ENCODE measurements at regions not wholly inside any gene's neighbourhood (a gene's known extent, or its start where the extent isn't known, plus 50 kb on each side); places are given as distances from the start of the nearest gene placed in this dataset.
"Not testable (repeated sequence)": the region's sequence is repeated elsewhere in the genome, so short reads cannot be mapped to it uniquely, and the experiment has no call there.

- H3K9me3 ChIP-seq (ENCODE audit: low read length) = no peaks in the 10 kb centered on the region
- CTCF ChIA-PET (ENCODE audit: unreplicated experiment) = no interaction called here
- H4K20me1 ChIP-seq (ENCODE audit: insufficient read depth, low read length) = no peaks in the 10 kb centered on the region
- H3K9me2 ChIP-seq (ENCODE audit: insufficient read depth, low read length) = no peaks in the 10 kb centered on the region
- H3K79me2 ChIP-seq (ENCODE audit: insufficient read depth, low read depth, low read length) = no peaks in the 10 kb centered on the region
- no TSS peak for BruUV-seq (replicated peaks)
- intact Hi-C loops (cut with micrococcal nuclease; ENCODE audit: unreplicated experiment) = no loop called here
- DNase-seq (ENCODE audit: low spot score) = no peak
- POLR2A ChIA-PET = interaction anchor here (0.6 kb wide), 1 partner anchor 24 kb away, joined by 3 read pairs; no protein-coding TSS in a partner anchor
- no peaks in the 10 kb centered on the region for H3K4me1 ChIP-seq (ENCODE audit: insufficient read depth, low read length, poor library complexity, severe bottlenecking)
- no peak overlapping the region for H3K27ac ChIP-seq (ENCODE audit: low read depth, low read length, poor library complexity, severe bottlenecking)
- no peak overlapping the region for H2AFZ ChIP-seq (ENCODE audit: low read length)
- no peak overlapping the region for H3K4me3 ChIP-seq (ENCODE audit: low read depth, low read length, poor library complexity, severe bottlenecking)
- TF ChIP-seq CTCF (conservative IDR thresholded peaks at IDR 0.05; ENCODE audit: low read length) = no peak
- TF ChIP-seq EZH2phosphoT487 (IDR thresholded peaks at IDR 0.05; ENCODE audit: borderline replicate concordance, low read depth, low read length) = no peak
- H3K36me3 ChIP-seq (ENCODE audit: insufficient read depth, low read length) = no peaks in the 10 kb centered on the region
- H3K4me2 ChIP-seq (ENCODE audit: low read length) = no peak overlapping the region
Observed at GRCh38 chr4:34486461-34487363, 1757.6 kb downstream of the ARAP2 start.

GRCh38 chr4:34492414-34492813 lies 1751.9 kb downstream of the ARAP2 start:
- no peak for DNase-seq (ENCODE audit: low spot score)
- Histone ChIP-seq H3K9me2 (ENCODE audit: insufficient read depth, low read length) (no peaks in the 10 kb centered on the region), H3K4me1 (ENCODE audit: insufficient read depth, low read length, poor library complexity, severe bottlenecking) (no peaks in the 10 kb centered on the region), H3K79me2 (ENCODE audit: insufficient read depth, low read depth, low read length) (no peaks in the 10 kb centered on the region), H3K4me3 (ENCODE audit: low read depth, low read length, poor library complexity, severe bottlenecking) (no peak overlapping the region), H3K4me2 (ENCODE audit: low read length) (no peak overlapping the region), H3K9me3 (ENCODE audit: low read length) (no peaks in the 10 kb centered on the region), H2AFZ (ENCODE audit: low read length) (no peak overlapping the region), H3K36me3 (ENCODE audit: insufficient read depth, low read length) (no peaks in the 10 kb centered on the region), H4K20me1 (ENCODE audit: insufficient read depth, low read length) (no peaks in the 10 kb centered on the region), H3K27ac (ENCODE audit: low read depth, low read length, poor library complexity, severe bottlenecking) (no peak overlapping the region)
- intact Hi-C loops (cut with micrococcal nuclease; ENCODE audit: unreplicated experiment) = no loop called here
- no peak for TF ChIP-seq CTCF (conservative IDR thresholded peaks at IDR 0.05; ENCODE audit: low read length)
- TF ChIP-seq EZH2phosphoT487 (IDR thresholded peaks at IDR 0.05; ENCODE audit: borderline replicate concordance, low read depth, low read length) = no peak
- no TSS peak for BruUV-seq (replicated peaks)
- ChIA-PET CTCF (ENCODE audit: unreplicated experiment) (no interaction called here), POLR2A (no interaction called here)

- Histone ChIP-seq H3K4me1 (ENCODE audit: insufficient read depth, low read length, poor library complexity, severe bottlenecking) (no peaks in the 10 kb centered on the region), H4K20me1 (ENCODE audit: insufficient read depth, low read length) (no peaks in the 10 kb centered on the region), H3K27ac (ENCODE audit: low read depth, low read length, poor library complexity, severe bottlenecking) (no peak overlapping the region), H2AFZ (ENCODE audit: low read length) (no peak overlapping the region), H3K9me2 (ENCODE audit: insufficient read depth, low read length) (no peaks in the 10 kb centered on the region), H3K9me3 (ENCODE audit: low read length) (no peaks in the 10 kb centered on the region), H3K4me3 (ENCODE audit: low read depth, low read length, poor library complexity, severe bottlenecking) (no peak overlapping the region), H3K4me2 (ENCODE audit: low read length) (no peak overlapping the region), H3K79me2 (ENCODE audit: insufficient read depth, low read depth, low read length) (no peaks in the 10 kb centered on the region), H3K36me3 (ENCODE audit: insufficient read depth, low read length) (no peaks in the 10 kb centered on the region)
- POLR2A ChIA-PET = no interaction called here
- no peak for DNase-seq (ENCODE audit: low spot score)
- CTCF ChIA-PET (ENCODE audit: unreplicated experiment) = no interaction called here
- intact Hi-C loops (cut with micrococcal nuclease; ENCODE audit: unreplicated experiment) = no loop called here
- no TSS peak for BruUV-seq (replicated peaks)
- TF ChIP-seq EZH2phosphoT487 (IDR thresholded peaks at IDR 0.05; ENCODE audit: borderline replicate concordance, low read depth, low read length) = no peak
- no peak for TF ChIP-seq CTCF (conservative IDR thresholded peaks at IDR 0.05; ENCODE audit: low read length)
Observed at GRCh38 chr4:34502086-34502485, 1742.2 kb downstream of the ARAP2 start.

- H3K4me3 ChIP-seq (ENCODE audit: low read depth, low read length, poor library complexity, severe bottlenecking); H3K9me3 ChIP-seq (ENCODE audit: low read length); H2AFZ ChIP-seq (ENCODE audit: low read length); H3K36me3 ChIP-seq (ENCODE audit: insufficient read depth, low read length); intact Hi-C loops (cut with micrococcal nuclease; ENCODE audit: unreplicated experiment); BruUV-seq (replicated peaks); DNase-seq (ENCODE audit: low spot score); H3K4me2 ChIP-seq (ENCODE audit: low read length); CTCF ChIA-PET (ENCODE audit: unreplicated experiment); H3K27ac ChIP-seq (ENCODE audit: low read depth, low read length, poor library complexity, severe bottlenecking); H3K9me2 ChIP-seq (ENCODE audit: insufficient read depth, low read length); H4K20me1 ChIP-seq (ENCODE audit: insufficient read depth, low read length); H3K79me2 ChIP-seq (ENCODE audit: insufficient read depth, low read depth, low read length); H3K4me1 ChIP-seq (ENCODE audit: insufficient read depth, low read length, poor library complexity, severe bottlenecking); POLR2A ChIA-PET: not testable (repeated sequence)
Observed at GRCh38 chr4:34504731-34505130, 1739.6 kb downstream of the ARAP2 start.
